GM23338 (cell line): ENCODE measurements at regions not wholly inside any gene's neighbourhood (a gene's known extent, or its start where the extent isn't known, plus 50 kb on each side); places are given as distances from the start of the nearest gene placed in this dataset.

Experiments
- ATAC-seq: fragments of 200-7000 bp; cut with Tn5 transposase; 3 replicates; pipeline ENCODE4 v1.9.1; 2020
- DNase-seq: peaks from one replicate; pipeline ENCODE4 v3.0.0-alpha.2; 2015; ENCODE audit warnings: low spot score
- H2AFZ ChIP-seq: fragments of 200-600 bp; sonication (generic); 2 replicates; pipeline ENCODE4 v1.8.0; 2016; ENCODE audit warnings: antibody characterized with exemption, mild to moderate bottlenecking, moderate library complexity
- H3F3A ChIP-seq: fragments of 200-600 bp; sonication (generic); replicated peaks from 2 replicates; pipeline ENCODE4 v1.8.0; 2017; ENCODE audit warnings: antibody characterized with exemption, mixed run types, low read depth
- H3K27ac ChIP-seq: fragments of 200-600 bp; sonication (generic); 2 replicates; pipeline ENCODE4 v1.6.1; 2016; ENCODE audit warnings: low read depth
- H3K27me3 ChIP-seq: fragments of 200-600 bp; sonication (generic); 2 replicates; pipeline ENCODE4 v1.8.0; 2016; ENCODE audit warnings: mild to moderate bottlenecking, mixed run types, moderate library complexity; ENCODE audit not compliant: insufficient read depth
- H3K36me3 ChIP-seq: fragments of 200-600 bp; sonication (generic); 2 replicates; pipeline ENCODE4 v1.8.0; 2016; ENCODE audit warnings: mild to moderate bottlenecking; ENCODE audit not compliant: insufficient read depth
- H3K4me1 ChIP-seq: fragments of 200-600 bp; sonication (generic); 2 replicates; pipeline ENCODE4 v1.8.0; 2016; ENCODE audit warnings: mild to moderate bottlenecking, moderate library complexity; ENCODE audit not compliant: insufficient read depth
- H3K4me2 ChIP-seq: fragments of 200-600 bp; sonication (generic); 2 replicates; pipeline ENCODE4 v1.7.1; 2017; ENCODE audit warnings: mixed run types
- H3K4me3 ChIP-seq: fragments of 200-600 bp; sonication (generic); 2 replicates; pipeline ENCODE4 v1.6.1; 2016; ENCODE audit warnings: mixed run types
- H3K79me2 ChIP-seq: fragments of 200-600 bp; sonication (generic); replicated peaks from 2 replicates; pipeline ENCODE4 v1.8.0; 2017; ENCODE audit warnings: mild to moderate bottlenecking; ENCODE audit not compliant: insufficient read depth
- H3K9me2 ChIP-seq: fragments of 200-600 bp; sonication (generic); 2 replicates; pipeline ENCODE4 v1.8.0; 2017; ENCODE audit not compliant: insufficient read depth
- H4K20me1 ChIP-seq: fragments of 200-600 bp; sonication (generic); replicated peaks from 2 replicates; pipeline ENCODE4 v1.8.0; 2017; ENCODE audit warnings: mild to moderate bottlenecking; ENCODE audit not compliant: insufficient read depth
- H3K27ac Mint-ChIP-seq: 2 replicates; pipeline ENCODE4 v1.8.0; 2020; ENCODE audit warnings: inconsistent platforms, mild to moderate bottlenecking, moderate library complexity, mixed read lengths
- H3K27me3 Mint-ChIP-seq: 3 replicates; pipeline ENCODE4 v1.8.0; 2022; ENCODE audit warnings: low read depth, mild to moderate bottlenecking, moderate library complexity, mixed read lengths, inconsistent platforms; ENCODE audit not compliant: insufficient read depth, poor library complexity
- H3K36me3 Mint-ChIP-seq: 3 replicates; pipeline ENCODE4 v1.8.0; 2021; ENCODE audit warnings: low read depth, mild to moderate bottlenecking, inconsistent platforms, moderate library complexity, mixed read lengths
- H3K4me1 Mint-ChIP-seq: 3 replicates; pipeline ENCODE4 v1.8.0; 2020; ENCODE audit warnings: mild to moderate bottlenecking, inconsistent platforms, mixed read lengths
- H3K4me3 Mint-ChIP-seq: 3 replicates; pipeline ENCODE4 v1.8.0; 2021; ENCODE audit warnings: moderate library complexity, mild to moderate bottlenecking, inconsistent platforms, mixed read lengths
- H3K9me3 Mint-ChIP-seq: 3 replicates; pipeline ENCODE4 v1.8.0; 2020; ENCODE audit warnings: moderate library complexity, mild to moderate bottlenecking, inconsistent platforms, mixed read lengths
- CREB1 ChIP-seq: fragments of 250-450 bp; sonication (Bioruptor Pico); IDR thresholded peaks from 2 replicates; pipeline ENCODE4 v1.5.0; 2020; ENCODE audit warnings: low read depth, mild to moderate bottlenecking, moderate library complexity
- EZH2 ChIP-seq: fragments of 200-600 bp; sonication (generic); IDR thresholded peaks from one replicate; pipeline ENCODE4 v1.8.0; 2017; ENCODE audit warnings: antibody characterized with exemption, mild to moderate bottlenecking, low read depth; ENCODE audit not compliant: unreplicated experiment
- EZH2phosphoT487 ChIP-seq: fragments of 200-600 bp; sonication (generic); IDR thresholded peaks from one replicate; pipeline ENCODE4 v1.8.1; 2018; ENCODE audit warnings: antibody characterized with exemption; ENCODE audit not compliant: unreplicated experiment
- JUNB ChIP-seq: IDR thresholded peaks from one replicate; pipeline ENCODE4 v1.6.1; 2016; ENCODE audit warnings: antibody characterized with exemption; ENCODE audit not compliant: unreplicated experiment
- NANOG ChIP-seq: IDR thresholded peaks from 2 replicates; pipeline ENCODE4 v1.6.1; 2016; ENCODE audit warnings: antibody characterized with exemption, borderline replicate concordance
- POLR2AphosphoS5 ChIP-seq: IDR thresholded peaks from 2 replicates; pipeline ENCODE4 v1.6.1; 2016; ENCODE audit warnings: antibody characterized with exemption, low read depth
- STAT1 ChIP-seq: IDR thresholded peaks from one replicate; pipeline ENCODE4 v1.6.1; 2016; ENCODE audit warnings: antibody characterized with exemption; ENCODE audit not compliant: unreplicated experiment
- ZNF114 ChIP-seq: fragments of 250-450 bp; sonication (Bioruptor Pico); IDR thresholded peaks from 2 replicates; pipeline ENCODE4 v1.5.0; 2020; ENCODE audit warnings: mild to moderate bottlenecking, moderate library complexity
- ZNF331 ChIP-seq: fragments of 250-450 bp; sonication (Bioruptor Pico); IDR thresholded peaks from 2 replicates; pipeline ENCODE4 v1.5.0; 2020; ENCODE audit warnings: low read depth, mild to moderate bottlenecking, moderate library complexity
- TF ChIP-seq, protein P1 (sequence below): IDR thresholded peaks from one replicate; pipeline ENCODE4 v1.6.1; 2018; ENCODE audit warnings: antibody characterized with exemption; ENCODE audit not compliant: unreplicated experiment
- TF ChIP-seq, protein P2 (sequence below), 2 experiments: fragments of 200-600 bp in 1 of 2; sonication (generic) in 1 of 2; conservative IDR thresholded peaks; 2 replicates each; pipeline versions ENCODE4 v1.5.1 to v1.6.1; 2016 to 2017; ENCODE audit warnings: antibody characterized with exemption in 2 of 2, low read depth in 2 of 2, mild to moderate bottlenecking in 2 of 2, moderate library complexity in 1 of 2
- TF ChIP-seq, protein P3 (sequence below): IDR thresholded peaks from 2 replicates; pipeline ENCODE4 v1.6.1; 2016; ENCODE audit warnings: antibody characterized with exemption
- TF ChIP-seq, protein P4 (sequence below): fragments of 250-450 bp; sonication (Bioruptor Pico); IDR thresholded peaks from 2 replicates; pipeline ENCODE4 v1.5.0; 2020; ENCODE audit warnings: mild to moderate bottlenecking, moderate library complexity

DNA sequence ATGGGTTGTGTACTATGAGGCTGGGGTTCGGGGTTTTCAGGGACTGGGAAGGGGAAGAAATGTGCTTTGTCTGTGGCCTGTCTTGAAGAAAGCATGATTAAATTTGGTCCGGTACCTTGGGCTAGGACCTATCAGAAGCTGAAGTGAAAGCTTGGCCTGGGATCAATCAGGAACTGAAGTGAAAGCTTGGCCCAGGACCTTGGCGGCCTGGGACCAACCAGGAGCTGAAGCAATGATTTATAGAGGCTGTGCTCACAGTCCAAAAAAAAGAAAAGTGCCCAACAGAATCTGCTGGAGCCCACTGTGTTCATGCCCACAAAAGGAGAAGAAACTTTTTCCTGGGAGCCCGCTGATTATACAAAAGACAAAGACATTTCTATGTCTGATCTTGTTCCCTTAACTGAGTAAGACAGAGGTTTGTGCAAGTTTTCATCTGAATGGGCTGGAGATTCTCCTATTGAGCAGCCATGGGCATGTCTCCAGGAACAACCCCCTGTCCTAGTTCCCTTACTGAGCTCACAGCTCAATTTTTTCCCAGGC, 1427.9 kb downstream of the FAM133A start:
- TF ChIP-seq, protein P1, sequence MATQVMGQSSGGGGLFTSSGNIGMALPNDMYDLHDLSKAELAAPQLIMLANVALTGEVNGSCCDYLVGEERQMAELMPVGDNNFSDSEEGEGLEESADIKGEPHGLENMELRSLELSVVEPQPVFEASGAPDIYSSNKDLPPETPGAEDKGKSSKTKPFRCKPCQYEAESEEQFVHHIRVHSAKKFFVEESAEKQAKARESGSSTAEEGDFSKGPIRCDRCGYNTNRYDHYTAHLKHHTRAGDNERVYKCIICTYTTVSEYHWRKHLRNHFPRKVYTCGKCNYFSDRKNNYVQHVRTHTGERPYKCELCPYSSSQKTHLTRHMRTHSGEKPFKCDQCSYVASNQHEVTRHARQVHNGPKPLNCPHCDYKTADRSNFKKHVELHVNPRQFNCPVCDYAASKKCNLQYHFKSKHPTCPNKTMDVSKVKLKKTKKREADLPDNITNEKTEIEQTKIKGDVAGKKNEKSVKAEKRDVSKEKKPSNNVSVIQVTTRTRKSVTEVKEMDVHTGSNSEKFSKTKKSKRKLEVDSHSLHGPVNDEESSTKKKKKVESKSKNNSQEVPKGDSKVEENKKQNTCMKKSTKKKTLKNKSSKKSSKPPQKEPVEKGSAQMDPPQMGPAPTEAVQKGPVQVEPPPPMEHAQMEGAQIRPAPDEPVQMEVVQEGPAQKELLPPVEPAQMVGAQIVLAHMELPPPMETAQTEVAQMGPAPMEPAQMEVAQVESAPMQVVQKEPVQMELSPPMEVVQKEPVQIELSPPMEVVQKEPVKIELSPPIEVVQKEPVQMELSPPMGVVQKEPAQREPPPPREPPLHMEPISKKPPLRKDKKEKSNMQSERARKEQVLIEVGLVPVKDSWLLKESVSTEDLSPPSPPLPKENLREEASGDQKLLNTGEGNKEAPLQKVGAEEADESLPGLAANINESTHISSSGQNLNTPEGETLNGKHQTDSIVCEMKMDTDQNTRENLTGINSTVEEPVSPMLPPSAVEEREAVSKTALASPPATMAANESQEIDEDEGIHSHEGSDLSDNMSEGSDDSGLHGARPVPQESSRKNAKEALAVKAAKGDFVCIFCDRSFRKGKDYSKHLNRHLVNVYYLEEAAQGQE, result no peak
- TF ChIP-seq, protein P2, sequence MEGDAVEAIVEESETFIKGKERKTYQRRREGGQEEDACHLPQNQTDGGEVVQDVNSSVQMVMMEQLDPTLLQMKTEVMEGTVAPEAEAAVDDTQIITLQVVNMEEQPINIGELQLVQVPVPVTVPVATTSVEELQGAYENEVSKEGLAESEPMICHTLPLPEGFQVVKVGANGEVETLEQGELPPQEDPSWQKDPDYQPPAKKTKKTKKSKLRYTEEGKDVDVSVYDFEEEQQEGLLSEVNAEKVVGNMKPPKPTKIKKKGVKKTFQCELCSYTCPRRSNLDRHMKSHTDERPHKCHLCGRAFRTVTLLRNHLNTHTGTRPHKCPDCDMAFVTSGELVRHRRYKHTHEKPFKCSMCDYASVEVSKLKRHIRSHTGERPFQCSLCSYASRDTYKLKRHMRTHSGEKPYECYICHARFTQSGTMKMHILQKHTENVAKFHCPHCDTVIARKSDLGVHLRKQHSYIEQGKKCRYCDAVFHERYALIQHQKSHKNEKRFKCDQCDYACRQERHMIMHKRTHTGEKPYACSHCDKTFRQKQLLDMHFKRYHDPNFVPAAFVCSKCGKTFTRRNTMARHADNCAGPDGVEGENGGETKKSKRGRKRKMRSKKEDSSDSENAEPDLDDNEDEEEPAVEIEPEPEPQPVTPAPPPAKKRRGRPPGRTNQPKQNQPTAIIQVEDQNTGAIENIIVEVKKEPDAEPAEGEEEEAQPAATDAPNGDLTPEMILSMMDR (conservative IDR thresholded peaks at IDR 0.05; ENCODE audit: low read depth in 2 of 2), result no peak
- no peak for TF ChIP-seq ZNF114 (CRISPR knock-in tag)
- TF ChIP-seq JUNB, result no peak
- no peak for TF ChIP-seq EZH2phosphoT487
- no peak for TF ChIP-seq EZH2
- TF ChIP-seq NANOG, result no peak
- TF ChIP-seq ZNF331 (CRISPR knock-in tag), result no peak
- TF ChIP-seq POLR2AphosphoS5, result no peak
- TF ChIP-seq, protein P3, sequence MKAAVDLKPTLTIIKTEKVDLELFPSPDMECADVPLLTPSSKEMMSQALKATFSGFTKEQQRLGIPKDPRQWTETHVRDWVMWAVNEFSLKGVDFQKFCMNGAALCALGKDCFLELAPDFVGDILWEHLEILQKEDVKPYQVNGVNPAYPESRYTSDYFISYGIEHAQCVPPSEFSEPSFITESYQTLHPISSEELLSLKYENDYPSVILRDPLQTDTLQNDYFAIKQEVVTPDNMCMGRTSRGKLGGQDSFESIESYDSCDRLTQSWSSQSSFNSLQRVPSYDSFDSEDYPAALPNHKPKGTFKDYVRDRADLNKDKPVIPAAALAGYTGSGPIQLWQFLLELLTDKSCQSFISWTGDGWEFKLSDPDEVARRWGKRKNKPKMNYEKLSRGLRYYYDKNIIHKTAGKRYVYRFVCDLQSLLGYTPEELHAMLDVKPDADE, result no peak
- TF ChIP-seq STAT1, result no peak
- TF ChIP-seq, protein P4, sequence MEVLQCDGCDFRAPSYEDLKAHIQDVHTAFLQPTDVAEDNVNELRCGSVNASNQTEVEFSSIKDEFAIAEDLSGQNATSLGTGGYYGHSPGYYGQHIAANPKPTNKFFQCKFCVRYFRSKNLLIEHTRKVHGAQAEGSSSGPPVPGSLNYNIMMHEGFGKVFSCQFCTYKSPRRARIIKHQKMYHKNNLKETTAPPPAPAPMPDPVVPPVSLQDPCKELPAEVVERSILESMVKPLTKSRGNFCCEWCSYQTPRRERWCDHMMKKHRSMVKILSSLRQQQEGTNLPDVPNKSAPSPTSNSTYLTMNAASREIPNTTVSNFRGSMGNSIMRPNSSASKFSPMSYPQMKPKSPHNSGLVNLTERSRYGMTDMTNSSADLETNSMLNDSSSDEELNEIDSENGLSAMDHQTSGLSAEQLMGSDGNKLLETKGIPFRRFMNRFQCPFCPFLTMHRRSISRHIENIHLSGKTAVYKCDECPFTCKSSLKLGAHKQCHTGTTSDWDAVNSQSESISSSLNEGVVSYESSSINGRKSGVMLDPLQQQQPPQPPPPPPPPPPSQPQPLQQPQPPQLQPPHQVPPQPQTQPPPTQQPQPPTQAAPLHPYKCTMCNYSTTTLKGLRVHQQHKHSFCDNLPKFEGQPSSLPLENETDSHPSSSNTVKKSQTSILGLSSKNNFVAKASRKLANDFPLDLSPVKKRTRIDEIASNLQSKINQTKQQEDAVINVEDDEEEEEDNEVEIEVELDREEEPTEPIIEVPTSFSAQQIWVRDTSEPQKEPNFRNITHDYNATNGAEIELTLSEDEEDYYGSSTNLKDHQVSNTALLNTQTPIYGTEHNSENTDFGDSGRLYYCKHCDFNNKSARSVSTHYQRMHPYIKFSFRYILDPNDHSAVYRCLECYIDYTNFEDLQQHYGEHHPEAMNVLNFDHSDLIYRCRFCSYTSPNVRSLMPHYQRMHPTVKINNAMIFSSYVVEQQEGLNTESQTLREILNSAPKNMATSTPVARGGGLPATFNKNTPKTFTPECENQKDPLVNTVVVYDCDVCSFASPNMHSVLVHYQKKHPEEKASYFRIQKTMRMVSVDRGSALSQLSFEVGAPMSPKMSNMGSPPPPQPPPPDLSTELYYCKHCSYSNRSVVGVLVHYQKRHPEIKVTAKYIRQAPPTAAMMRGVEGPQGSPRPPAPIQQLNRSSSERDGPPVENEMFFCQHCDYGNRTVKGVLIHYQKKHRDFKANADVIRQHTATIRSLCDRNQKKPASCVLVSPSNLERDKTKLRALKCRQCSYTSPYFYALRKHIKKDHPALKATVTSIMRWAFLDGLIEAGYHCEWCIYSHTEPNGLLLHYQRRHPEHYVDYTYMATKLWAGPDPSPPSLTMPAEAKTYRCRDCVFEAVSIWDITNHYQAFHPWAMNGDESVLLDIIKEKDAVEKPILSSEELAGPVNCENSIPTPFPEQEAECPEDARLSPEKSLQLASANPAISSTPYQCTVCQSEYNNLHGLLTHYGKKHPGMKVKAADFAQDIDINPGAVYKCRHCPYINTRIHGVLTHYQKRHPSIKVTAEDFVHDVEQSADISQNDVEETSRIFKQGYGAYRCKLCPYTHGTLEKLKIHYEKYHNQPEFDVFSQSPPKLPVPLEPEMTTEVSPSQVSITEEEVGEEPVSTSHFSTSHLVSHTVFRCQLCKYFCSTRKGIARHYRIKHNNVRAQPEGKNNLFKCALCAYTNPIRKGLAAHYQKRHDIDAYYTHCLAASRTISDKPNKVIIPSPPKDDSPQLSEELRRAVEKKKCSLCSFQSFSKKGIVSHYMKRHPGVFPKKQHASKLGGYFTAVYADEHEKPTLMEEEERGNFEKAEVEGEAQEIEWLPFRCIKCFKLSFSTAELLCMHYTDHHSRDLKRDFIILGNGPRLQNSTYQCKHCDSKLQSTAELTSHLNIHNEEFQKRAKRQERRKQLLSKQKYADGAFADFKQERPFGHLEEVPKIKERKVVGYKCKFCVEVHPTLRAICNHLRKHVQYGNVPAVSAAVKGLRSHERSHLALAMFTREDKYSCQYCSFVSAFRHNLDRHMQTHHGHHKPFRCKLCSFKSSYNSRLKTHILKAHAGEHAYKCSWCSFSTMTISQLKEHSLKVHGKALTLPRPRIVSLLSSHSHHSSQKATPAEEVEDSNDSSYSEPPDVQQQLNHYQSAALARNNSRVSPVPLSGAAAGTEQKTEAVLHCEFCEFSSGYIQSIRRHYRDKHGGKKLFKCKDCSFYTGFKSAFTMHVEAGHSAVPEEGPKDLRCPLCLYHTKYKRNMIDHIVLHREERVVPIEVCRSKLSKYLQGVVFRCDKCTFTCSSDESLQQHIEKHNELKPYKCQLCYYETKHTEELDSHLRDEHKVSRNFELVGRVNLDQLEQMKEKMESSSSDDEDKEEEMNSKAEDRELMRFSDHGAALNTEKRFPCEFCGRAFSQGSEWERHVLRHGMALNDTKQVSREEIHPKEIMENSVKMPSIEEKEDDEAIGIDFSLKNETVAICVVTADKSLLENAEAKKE (CRISPR knock-in tag), result no peak
- no peak for TF ChIP-seq CREB1 (CRISPR knock-in tag)
- H3K36me3 ChIP-seq, result no peaks in the 10 kb centered on the region
- Mint-ChIP-seq H3K4me1 (peaks cover 8% of the 10 kb centered on the region; the same call in 2 of the 3 replicates), H3K27me3 (no peaks in the 10 kb centered on the region), H3K4me3 (no peak overlapping the region), H3K27ac (no peak overlapping the region), H3K9me3 (peaks cover 4% of the 10 kb centered on the region; the same call in 1 of the 3 replicates), H3K36me3 (peaks cover 2% of the 10 kb centered on the region; the same call in 1 of the 3 replicates)
- H3K4me1 ChIP-seq, result no peaks in the 10 kb centered on the region
- H3K4me2 ChIP-seq, result no peak overlapping the region
- no peaks in the 10 kb centered on the region for H3K27me3 ChIP-seq
- H2AFZ ChIP-seq, result no peak overlapping the region
- no peaks in the 10 kb centered on the region for H3K79me2 ChIP-seq
- H3F3A ChIP-seq, result no peaks in the 10 kb centered on the region
- no peaks in the 10 kb centered on the region for H3K9me2 ChIP-seq
- ATAC-seq (no peak), DNase-seq (no peak)
- no peaks in the 10 kb centered on the region for H4K20me1 ChIP-seq
- H3K27ac ChIP-seq, result no peak overlapping the region
- H3K4me3 ChIP-seq, result no peak overlapping the region
